Omental fat pad (tissue), 3 donors: ENCODE measurements at regions not wholly inside any gene's neighbourhood (a gene's known extent, or its start where the extent isn't known, plus 50 kb on each side); places are given as distances from the start of the nearest gene placed in this dataset.

Source experiments
- ATAC-seq: fragments of 150-250 bp; one replicate; pipeline ENCODE4 v1.9.1; 2016; ENCODE audit warnings: mild to moderate bottlenecking, moderate library complexity; ENCODE audit not compliant: low FRiP score
- DNase-seq: peaks from one replicate; pipeline ENCODE4 v3.0.0-alpha.2; 2019; ENCODE audit warnings: low spot score
- CTCF ChIP-seq, 3 donors: fragments of 450-650 bp; IDR thresholded peaks; one replicate each; pipeline ENCODE4 v1.5.1; 2016 to 2017; ENCODE audit warnings: antibody characterized with exemption in 3 of 3, mild to moderate bottlenecking in 3 of 3, moderate library complexity in 2 of 3

- ATAC-seq, result no peak
- no peak for TF ChIP-seq CTCF (IDR thresholded peaks at IDR 0.05)
- DNase-seq, result no peak
These were observed 326.7 kb upstream of the RPS6KA3 start for GRCh38 chrX:20593402-20593801.

GRCh38 chrX:20591246-20591645, 324.5 kb upstream of the RPS6KA3 start:
- TF ChIP-seq CTCF (IDR thresholded peaks at IDR 0.05), result no peak
- ATAC-seq (no peak), DNase-seq (no peak)

GRCh38 chrX:20585782-20586181, 319.1 kb upstream of the RPS6KA3 start:
- no peak for ATAC-seq
- TF ChIP-seq CTCF (IDR thresholded peaks at IDR 0.05), result no peak
- no peak for DNase-seq

- no peak for DNase-seq
- no peak for ATAC-seq
- TF ChIP-seq CTCF (IDR thresholded peaks at IDR 0.05), result no peak
These were observed 304.9 kb upstream of the RPS6KA3 start for GRCh38 chrX:20571611-20572010.

GRCh38 chrX:20567108-20567507, 300.4 kb upstream of the RPS6KA3 start:
- TF ChIP-seq CTCF (IDR thresholded peaks at IDR 0.05), result no peak
- DNase-seq, result no peak
- no peak for ATAC-seq

GRCh38 chrX:20547611-20548051, 280.9 kb upstream of the RPS6KA3 start:
- TF ChIP-seq CTCF (IDR thresholded peaks at IDR 0.05), result no peak
- ATAC-seq (peak; percentile 82), DNase-seq (no peak)

GRCh38 chrX:20545538-20545937, 278.8 kb upstream of the RPS6KA3 start:
- no peak for TF ChIP-seq CTCF (IDR thresholded peaks at IDR 0.05)
- ATAC-seq (no peak), DNase-seq (no peak)
